ENCODE measurements at regions not wholly inside any gene's neighbourhood (a gene's known extent, or its start where the extent isn't known, plus 50 kb on each side); places are given as distances from the start of the nearest gene placed in this dataset.

GRCh38 chr7:33745934-33746333 is 159.4 kb upstream of the BMPER start:
- H3K27ac ChIP-seq (ENCODE audit: low read length) = no peak overlapping the region
- CTCF ChIA-PET = no interaction called here
- H3K9me3 ChIP-seq (ENCODE audit: control insufficient read depth, insufficient read depth, low read depth, low read length) = no peaks in the 10 kb centered on the region
- intact Hi-C loops (cut with micrococcal nuclease; ENCODE audit: unreplicated experiment) (no loop called here), in situ Hi-C loops (cut with HindIII; ENCODE audit: low pct_unique_long_range_greater_than_20kb, low sequenced_read_pairs) (no loop called here)
- H3K36me3 ChIP-seq (ENCODE audit: control insufficient read depth, insufficient read depth, low read length) = no peaks in the 10 kb centered on the region
- H3K4me1 ChIP-seq (ENCODE audit: control insufficient read depth, insufficient read depth, low read length) = no peaks in the 10 kb centered on the region
- no peak for DNase-seq (ENCODE audit: low read depth, low spot score)
- ATAC-seq = no peak
- H3K4me3 ChIP-seq (ENCODE audit: low read depth in 2 of 2, low read length in 2 of 2) = no peak overlapping the region
- BruUV-seq (replicated peaks) = no TSS peak
- POLR2A ChIA-PET = no interaction called here
- no peaks in the 10 kb centered on the region for H3K27me3 ChIP-seq (ENCODE audit: control insufficient read depth, insufficient read depth, low read length)
- TF ChIP-seq CTCF (IDR thresholded peaks at IDR 0.05) (no peak), SIN3A (IDR thresholded peaks at IDR 0.05; ENCODE audit: borderline replicate concordance, insufficient read depth, low read depth, low read length) (no peak), REST (IDR thresholded peaks at IDR 0.05; ENCODE audit: insufficient read depth in 1 of 2, low read depth in 2 of 2, low read length in 1 of 2) (no peak), POLR2AphosphoS5 (IDR thresholded peaks at IDR 0.05; ENCODE audit: low read depth, low read length) (no peak), TCF7L2 (IDR thresholded peaks at IDR 0.05; ENCODE audit: low read depth, low read length) (no peak)

DNA sequence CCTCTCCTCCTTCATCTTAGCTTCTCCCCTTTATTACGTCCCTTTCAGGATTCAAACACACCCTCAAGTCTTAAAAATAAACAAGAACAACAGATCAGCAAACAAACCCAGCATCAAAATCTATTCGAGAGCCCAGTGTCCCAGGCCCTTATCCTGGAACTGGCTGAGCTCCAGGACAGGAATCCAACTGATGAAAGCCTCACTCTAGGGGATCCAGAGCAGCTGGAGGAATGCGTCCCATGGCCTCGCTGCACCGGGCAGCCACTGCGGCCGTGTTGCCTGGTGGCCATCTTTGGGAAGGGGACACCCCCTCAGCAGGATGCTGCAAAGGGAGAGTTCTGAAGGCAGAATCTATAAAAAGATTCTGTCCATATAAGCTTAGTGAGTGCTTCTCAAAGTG is 156.5 kb upstream of the BMPER start:
- Histone ChIP-seq H3K9me3 (ENCODE audit: control insufficient read depth, insufficient read depth, low read depth, low read length) (no peaks in the 10 kb centered on the region), H3K27ac (ENCODE audit: low read length) (no peak overlapping the region), H3K27me3 (ENCODE audit: control insufficient read depth, insufficient read depth, low read length) (no peaks in the 10 kb centered on the region), H3K36me3 (ENCODE audit: control insufficient read depth, insufficient read depth, low read length) (no peaks in the 10 kb centered on the region), H3K4me3 (ENCODE audit: low read depth in 2 of 2, low read length in 2 of 2) (no peak overlapping the region), H3K4me1 (ENCODE audit: control insufficient read depth, insufficient read depth, low read length) (no peaks in the 10 kb centered on the region)
- no peak for DNase-seq (ENCODE audit: low read depth, low spot score)
- TF ChIP-seq TCF7L2 (IDR thresholded peaks at IDR 0.05; ENCODE audit: low read depth, low read length) (no peak), CTCF (IDR thresholded peaks at IDR 0.05) (no peak), SIN3A (IDR thresholded peaks at IDR 0.05; ENCODE audit: borderline replicate concordance, insufficient read depth, low read depth, low read length) (no peak), POLR2AphosphoS5 (IDR thresholded peaks at IDR 0.05; ENCODE audit: low read depth, low read length) (no peak), REST (IDR thresholded peaks at IDR 0.05; ENCODE audit: insufficient read depth in 1 of 2, low read depth in 2 of 2, low read length in 1 of 2) (no peak)
- CTCF ChIA-PET = interaction anchor here (0.7 kb wide), 1 partner anchor 1504 kb away, joined by 4 read pairs; no protein-coding TSS in a partner anchor
- in situ Hi-C loops (cut with HindIII; ENCODE audit: low pct_unique_long_range_greater_than_20kb, low sequenced_read_pairs) (no loop called here), intact Hi-C loops (cut with micrococcal nuclease; ENCODE audit: unreplicated experiment) (no loop called here)
- POLR2A ChIA-PET = no interaction called here
- ATAC-seq = no peak
- BruUV-seq (replicated peaks) = no TSS peak
